CD14-positive monocyte (primary cell): ENCODE measurements at regions not wholly inside any gene's neighbourhood (a gene's known extent, or its start where the extent isn't known, plus 50 kb on each side); places are given as distances from the start of the nearest gene placed in this dataset.

Source experiments
- DNase-seq, 3 donors: peaks; one replicate each; pipeline ENCODE4 v3.0.0-alpha.2; 2011 to 2022
- H2AFZ ChIP-seq: 2 replicates; pipeline ENCODE4 v1.6.0; 2012; ENCODE audit warnings: mild to moderate bottlenecking, low read depth, low read length, inconsistent platforms; ENCODE audit not compliant: insufficient read depth, poor library complexity, severe bottlenecking
- H3K27ac ChIP-seq, 2 donors: 1 replicate in 1 of 2; 2 replicates in 1 of 2; pipeline ENCODE4 v1.5.1; 2012 to 2013; ENCODE audit warnings: low read length in 2 of 2, control low read depth in 1 of 2, inconsistent platforms in 1 of 2, low read depth in 1 of 2, mild to moderate bottlenecking in 1 of 2
- H3K27me3 ChIP-seq, 2 donors: one replicate each; pipeline versions ENCODE4 v1.6.0 to v1.6.1; 2011 to 2013; ENCODE audit warnings: low read length in 2 of 2; ENCODE audit not compliant: control insufficient read depth in 2 of 2, insufficient read depth in 2 of 2
- H3K36me3 ChIP-seq, 2 donors: replicated peaks in 1 of 2; 1 replicate in 1 of 2; 2 replicates in 1 of 2; pipeline versions ENCODE4 v1.5.1 to v1.6.1; 2012 to 2013; ENCODE audit warnings: low read length in 2 of 2, control low read depth in 1 of 2, inconsistent platforms in 1 of 2, mild to moderate bottlenecking in 1 of 2; ENCODE audit not compliant: insufficient read depth in 2 of 2, control insufficient read depth in 1 of 2
- H3K4me1 ChIP-seq, 2 donors: 1 replicate in 1 of 2; 2 replicates in 1 of 2; pipeline versions ENCODE4 v1.5.1 to v1.6.1; 2012 to 2013; ENCODE audit warnings: low read length in 2 of 2, control low read depth in 1 of 2, inconsistent platforms in 1 of 2, mild to moderate bottlenecking in 1 of 2, moderate library complexity in 1 of 2; ENCODE audit not compliant: insufficient read depth in 2 of 2, control insufficient read depth in 1 of 2
- H3K4me2 ChIP-seq: replicated peaks from 2 replicates; pipeline ENCODE3; 2012; ENCODE audit warnings: low read length, moderate library complexity, mild to moderate bottlenecking; ENCODE audit not compliant: poor library complexity, severe bottlenecking; ENCODE audit errors: extremely low read depth
- H3K4me3 ChIP-seq, 3 experiments: fragments of 200-600 bp in 1 of 3; sonication (generic) in 1 of 3; replicated peaks in 1 of 3; 1 replicate in 2 of 3; 2 replicates in 1 of 3; pipeline ENCODE4 v1.5.1; 2011 to 2013; ENCODE audit warnings: low read length in 3 of 3, mild to moderate bottlenecking in 3 of 3, control low read depth in 2 of 3, low read depth in 2 of 3, inconsistent platforms in 1 of 3, moderate library complexity in 1 of 3
- H3K79me2 ChIP-seq: 2 replicates; pipeline ENCODE4 v1.6.0; 2012; ENCODE audit warnings: mild to moderate bottlenecking, control low read depth, inconsistent platforms, low read length, moderate library complexity; ENCODE audit not compliant: insufficient read depth
- H3K9ac ChIP-seq: 2 replicates; pipeline ENCODE4 v1.6.0; 2017; ENCODE audit warnings: low read length, mild to moderate bottlenecking; ENCODE audit not compliant: insufficient read depth, poor library complexity, severe bottlenecking
- H3K9me3 ChIP-seq, 2 donors: replicated peaks in 1 of 2; 1 replicate in 1 of 2; 2 replicates in 1 of 2; pipeline versions ENCODE4 v1.5.1 to v1.6.1; 2012 to 2013; ENCODE audit warnings: low read length in 2 of 2, control low read depth in 1 of 2; ENCODE audit not compliant: control insufficient read depth in 1 of 2, insufficient read depth in 1 of 2
- H4K20me1 ChIP-seq: 2 replicates; pipeline ENCODE4 v1.6.0; 2012; ENCODE audit warnings: mild to moderate bottlenecking, low read length, control low read depth, moderate library complexity; ENCODE audit not compliant: insufficient read depth
- H3K27ac Mint-ChIP-seq, 7 donors: one replicate each; pipeline ENCODE4 v1.8.0; 2020; ENCODE audit warnings: mild to moderate bottlenecking in 7 of 7, mixed read lengths in 7 of 7, moderate library complexity in 6 of 7, inconsistent platforms in 2 of 7
- H3K27me3 Mint-ChIP-seq, 3 donors: one replicate each; pipeline ENCODE4 v1.8.0; 2021 to 2022; ENCODE audit warnings: low read depth in 3 of 3, mild to moderate bottlenecking in 3 of 3, mixed read lengths in 3 of 3, moderate library complexity in 3 of 3, inconsistent platforms in 1 of 3
- H3K36me3 Mint-ChIP-seq, 2 donors: one replicate each; pipeline ENCODE4 v1.8.0; 2020; ENCODE audit warnings: mixed read lengths in 2 of 2, inconsistent platforms in 1 of 2, mild to moderate bottlenecking in 1 of 2
- H3K4me1 Mint-ChIP-seq: one replicate; pipeline ENCODE4 v1.8.0; 2020; ENCODE audit warnings: mild to moderate bottlenecking, mixed read lengths
- H3K4me3 Mint-ChIP-seq, 2 donors: one replicate each; pipeline ENCODE4 v1.8.0; 2020; ENCODE audit warnings: mild to moderate bottlenecking in 2 of 2, mixed read lengths in 2 of 2, moderate library complexity in 1 of 2
- H3K9me3 Mint-ChIP-seq, 7 donors: one replicate each; pipeline ENCODE4 v1.8.0; 2020 to 2022; ENCODE audit warnings: mixed read lengths in 7 of 7, mild to moderate bottlenecking in 6 of 7, moderate library complexity in 6 of 7, inconsistent platforms in 2 of 7
- WGBS: methylation state at CpG from one replicate; pipeline ENCODE4 v1.1.5; 2013; ENCODE audit warnings: missing lambda C conversion rate; ENCODE audit not compliant: insufficient coverage; 5-methylcytosine and 5-hydroxymethylcytosine counted together
- intact Hi-C, 2 donors: fragments of 100-400 bp; cut with micrococcal nuclease; formaldehyde crosslinking; loops; one replicate each; pipeline versions ENCODE4 v1.15.0 to v1.15.1; 2023
- TF ChIP-seq, protein P1 (sequence below): fragments of 200-600 bp; IDR thresholded peaks from one replicate; pipeline ENCODE4 v1.8.0; 2022; ENCODE audit warnings: antibody characterized with exemption, mild to moderate bottlenecking

GRCh38 chr7:127448566-127448965 is 56.1 kb upstream of the ZNF800 start:
- Histone ChIP-seq H3K4me1 (no peaks in the 10 kb centered on the region), H4K20me1 (no peaks in the 10 kb centered on the region), H3K9me3 (peaks cover 15% of the 10 kb centered on the region in 2 donors), H3K27me3 (peaks cover 0 to 5% of the 10 kb centered on the region in 2 donors), H3K4me2 (no peak overlapping the region), H2AFZ (no peak overlapping the region), H3K79me2 (no peaks in the 10 kb centered on the region), H3K27ac (no peak overlapping the region), H3K9ac (no peak overlapping the region), H3K4me3 (no peak overlapping the region), H3K36me3 (no peaks in the 10 kb centered on the region)
- H3K4me1 Mint-ChIP-seq: no peaks in the 10 kb centered on the region
- DNase-seq: no peak
- H3K27me3 Mint-ChIP-seq: peaks cover 22 to 41% (median 33%) of the 10 kb centered on the region in 3 donors
- TF ChIP-seq, protein P1, sequence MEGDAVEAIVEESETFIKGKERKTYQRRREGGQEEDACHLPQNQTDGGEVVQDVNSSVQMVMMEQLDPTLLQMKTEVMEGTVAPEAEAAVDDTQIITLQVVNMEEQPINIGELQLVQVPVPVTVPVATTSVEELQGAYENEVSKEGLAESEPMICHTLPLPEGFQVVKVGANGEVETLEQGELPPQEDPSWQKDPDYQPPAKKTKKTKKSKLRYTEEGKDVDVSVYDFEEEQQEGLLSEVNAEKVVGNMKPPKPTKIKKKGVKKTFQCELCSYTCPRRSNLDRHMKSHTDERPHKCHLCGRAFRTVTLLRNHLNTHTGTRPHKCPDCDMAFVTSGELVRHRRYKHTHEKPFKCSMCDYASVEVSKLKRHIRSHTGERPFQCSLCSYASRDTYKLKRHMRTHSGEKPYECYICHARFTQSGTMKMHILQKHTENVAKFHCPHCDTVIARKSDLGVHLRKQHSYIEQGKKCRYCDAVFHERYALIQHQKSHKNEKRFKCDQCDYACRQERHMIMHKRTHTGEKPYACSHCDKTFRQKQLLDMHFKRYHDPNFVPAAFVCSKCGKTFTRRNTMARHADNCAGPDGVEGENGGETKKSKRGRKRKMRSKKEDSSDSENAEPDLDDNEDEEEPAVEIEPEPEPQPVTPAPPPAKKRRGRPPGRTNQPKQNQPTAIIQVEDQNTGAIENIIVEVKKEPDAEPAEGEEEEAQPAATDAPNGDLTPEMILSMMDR: no peak
- no peak overlapping the region for H3K27ac Mint-ChIP-seq
- no peak overlapping the region for H3K4me3 Mint-ChIP-seq
- intact Hi-C loops: no loop called here
- H3K9me3 Mint-ChIP-seq: peaks cover 13 to 19% (median 16%) of the 10 kb centered on the region in 7 donors
- H3K36me3 Mint-ChIP-seq: no peaks in the 10 kb centered on the region
- WGBS: 50% methylated on average over 1 of the region's 3 CpGs

- peak; percentile 39 to 59 (median 59) for DNase-seq
- H3K27me3 Mint-ChIP-seq: peaks cover 25 to 47% (median 34%) of the 10 kb centered on the region in 3 donors
- Histone ChIP-seq H3K4me3 (no peak overlapping the region), H3K27me3 (peaks cover 0 to 5% of the 10 kb centered on the region in 2 donors), H3K4me2 (no peak overlapping the region), H3K4me1 (no peaks in the 10 kb centered on the region), H3K27ac (no peak overlapping the region), H3K79me2 (no peaks in the 10 kb centered on the region), H3K9ac (no peak overlapping the region), H3K9me3 (peaks cover 15% of the 10 kb centered on the region in 2 donors), H4K20me1 (no peaks in the 10 kb centered on the region), H2AFZ (no peak overlapping the region), H3K36me3 (no peaks in the 10 kb centered on the region)
- intact Hi-C loops: no loop called here
- H3K4me3 Mint-ChIP-seq: no peak overlapping the region
- peaks cover 13 to 19% (median 16%) of the 10 kb centered on the region in 7 donors for H3K9me3 Mint-ChIP-seq
- TF ChIP-seq, protein P1: peak; percentile 79
- H3K4me1 Mint-ChIP-seq: no peaks in the 10 kb centered on the region
- WGBS: 0% methylated on average over 1 of the region's 1 CpG
- H3K27ac Mint-ChIP-seq: no peak overlapping the region
- H3K36me3 Mint-ChIP-seq: no peaks in the 10 kb centered on the region
Measured at GRCh38 chr7:127447326-127447945, 54.9 kb upstream of the ZNF800 start.
